ENCODE measurements at regions not wholly inside any gene's neighbourhood (a gene's known extent, or its start where the extent isn't known, plus 50 kb on each side); places are given as distances from the start of the nearest gene placed in this dataset.

DNA sequence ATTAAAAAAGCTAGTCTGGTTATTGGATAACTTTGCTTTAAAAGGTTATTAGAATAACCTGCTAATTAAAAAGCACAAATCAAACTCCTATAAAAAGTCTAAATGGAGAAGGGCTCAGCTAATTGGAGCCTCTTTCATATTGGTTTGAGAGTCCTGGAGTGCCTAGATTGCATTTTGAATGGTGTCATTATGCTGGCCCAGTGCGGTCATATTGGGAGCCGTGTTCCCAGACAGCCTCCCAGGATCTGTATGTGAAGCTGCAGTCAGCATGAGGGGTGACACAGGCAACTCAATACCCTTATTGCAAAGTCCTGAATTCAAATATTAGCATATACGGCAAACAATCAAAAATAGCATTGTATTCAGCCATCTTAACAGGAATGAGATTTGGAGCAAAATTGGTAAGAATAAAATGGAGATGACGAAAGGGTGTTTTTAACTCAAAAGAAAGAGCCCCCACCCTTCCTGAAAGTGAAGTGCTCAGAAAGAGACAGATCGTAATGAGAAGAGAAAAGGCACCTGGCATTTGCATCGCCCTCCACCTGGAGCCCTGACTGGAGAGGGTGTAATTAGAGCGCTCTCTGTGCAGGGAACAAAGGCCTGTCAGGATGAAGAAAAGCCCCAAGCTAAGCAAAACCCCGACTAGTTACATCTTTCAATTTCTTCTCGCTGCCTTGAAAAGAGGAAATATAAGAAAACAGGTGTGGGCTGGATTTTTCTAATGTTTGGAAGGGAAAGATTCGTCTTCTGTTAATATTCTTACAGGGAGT lies 621.0 kb upstream of the ADAMTS16 start:
- DNase-seq (ENCODE audit: low spot score) = no peak

DNA sequence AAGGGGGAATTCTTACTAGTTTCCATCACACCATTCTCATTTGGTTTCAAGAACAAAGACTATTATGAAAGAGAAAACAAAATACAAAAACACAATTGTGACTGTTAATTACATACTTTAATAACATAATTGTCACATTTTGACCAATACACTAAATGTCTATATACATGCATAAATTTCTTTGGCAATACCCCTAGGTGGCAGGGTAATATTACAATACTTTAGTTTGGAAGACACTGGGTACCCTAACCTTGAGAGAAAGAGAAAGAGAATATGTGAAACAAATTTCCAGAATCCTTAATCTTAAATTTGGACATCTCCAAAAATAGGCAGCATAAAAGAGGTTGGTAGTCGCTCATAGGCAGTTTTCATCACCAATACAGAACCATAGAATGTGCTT lies 619.6 kb upstream of the ADAMTS16 start:
- no peak for DNase-seq (ENCODE audit: low spot score)

- DNase-seq (ENCODE audit: low spot score) = no peak
Observed at GRCh38 chr5:4523038-4523437, 617.1 kb upstream of the ADAMTS16 start.

DNA sequence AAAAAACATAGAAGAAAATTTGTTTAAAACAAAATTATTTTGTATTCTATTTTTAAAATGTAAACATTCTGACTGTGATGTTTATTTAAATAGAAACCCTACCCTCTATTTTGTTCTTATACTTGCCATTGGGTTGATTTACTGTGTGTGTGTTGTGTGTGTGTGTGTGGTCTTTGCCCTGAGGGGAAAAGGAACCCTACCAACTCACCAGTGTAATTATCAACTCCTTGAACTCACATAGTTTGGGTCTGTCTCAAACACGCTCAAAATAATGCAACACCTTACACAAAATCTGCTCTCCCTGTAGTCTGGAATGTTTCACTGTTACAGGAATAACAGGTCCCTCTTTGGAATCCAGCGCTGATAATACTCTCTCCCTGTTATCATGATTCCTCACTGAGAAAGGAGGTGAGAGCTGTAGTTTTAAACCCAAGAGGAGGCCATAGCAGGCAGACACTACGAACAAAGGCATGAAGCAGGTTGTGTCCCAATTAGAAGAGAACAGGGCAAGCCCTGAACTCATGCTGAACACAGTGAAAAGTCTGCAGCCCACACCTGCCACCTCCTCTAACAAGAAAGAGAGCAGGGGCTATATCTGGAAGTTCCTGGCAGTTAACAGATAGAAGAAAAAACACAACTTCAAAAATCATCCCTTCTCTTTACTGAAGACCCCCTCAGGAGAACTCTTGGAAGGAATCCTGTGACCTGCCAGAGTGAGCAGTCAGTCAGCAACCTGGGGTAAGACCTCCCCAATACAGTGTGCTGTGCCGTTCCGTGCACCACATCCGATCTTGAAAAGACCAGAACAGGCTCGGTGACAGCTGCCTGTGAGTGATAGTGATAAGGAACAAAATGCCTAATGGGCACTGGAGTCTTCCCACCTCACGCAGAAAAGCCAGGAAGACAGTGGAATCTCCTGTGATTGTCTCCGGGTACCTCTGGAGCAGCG lies 608.1 kb upstream of the ADAMTS16 start:
- DNase-seq (ENCODE audit: low spot score) = no peak

- no peak for DNase-seq (ENCODE audit: low spot score)
Observed at GRCh38 chr5:4532705-4533080, 607.4 kb upstream of the ADAMTS16 start.

- no peak for DNase-seq (ENCODE audit: low spot score)
Observed at GRCh38 chr5:4533457-4534105, 606.5 kb upstream of the ADAMTS16 start.

DNA sequence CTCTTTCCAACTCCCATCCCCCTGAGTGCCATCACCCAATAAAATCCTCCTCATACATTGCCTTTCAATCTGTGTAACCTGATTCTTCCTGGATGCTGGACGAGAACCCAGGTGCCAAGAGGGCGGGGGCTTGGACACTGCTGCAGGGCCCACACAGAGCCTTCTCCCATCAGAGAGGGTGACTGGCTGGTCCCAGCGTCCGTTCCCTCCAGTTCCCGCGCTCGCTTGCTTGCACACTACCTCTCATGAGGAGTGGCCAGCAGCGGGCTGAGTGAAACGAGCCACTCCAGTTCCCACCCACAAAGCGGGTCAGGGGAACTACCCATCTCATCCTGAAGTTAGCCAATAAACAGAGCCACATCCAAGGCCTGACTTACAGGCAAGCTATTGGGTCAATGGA lies 602.6 kb upstream of the ADAMTS16 start:
- no peak for DNase-seq (ENCODE audit: low spot score)

DNA sequence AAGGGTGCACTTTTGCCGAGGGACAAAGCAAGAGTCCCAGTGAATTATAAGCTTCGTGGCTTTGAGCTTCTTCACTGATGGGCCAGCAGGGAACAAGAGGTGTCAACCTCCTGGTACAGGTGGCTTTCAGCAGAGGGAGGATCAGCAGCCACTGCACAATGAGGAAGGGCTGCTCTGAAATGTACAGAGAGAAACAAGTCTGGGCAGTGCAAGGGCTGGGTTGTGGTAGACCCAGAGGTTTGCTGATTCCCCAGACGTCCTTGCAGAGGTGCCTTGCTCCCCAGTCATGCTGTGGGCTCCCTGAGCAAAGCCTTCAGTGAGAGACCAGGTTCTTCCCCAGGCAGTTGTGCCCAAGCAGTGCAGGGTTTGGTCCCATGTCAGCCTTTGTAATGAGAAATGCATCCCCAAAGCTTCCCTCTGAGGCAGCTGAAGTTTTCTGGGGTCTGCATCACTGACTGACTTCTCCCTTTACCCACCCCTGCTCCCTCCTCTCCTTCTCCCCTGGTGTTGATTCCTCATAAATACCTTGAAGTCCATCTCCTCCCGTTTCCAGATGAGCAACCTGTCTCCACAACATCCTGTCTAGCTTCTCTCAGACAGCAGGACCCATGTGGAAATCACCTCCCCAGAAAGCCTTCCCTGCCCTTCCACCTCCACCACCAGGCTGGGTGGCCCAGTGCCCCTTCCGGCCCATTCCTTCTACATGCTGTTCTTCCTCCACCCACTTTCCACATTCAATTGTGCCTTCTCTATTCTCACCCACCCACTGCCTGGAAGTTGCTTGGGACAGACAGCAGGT lies 599.6 kb upstream of the ADAMTS16 start:
- DNase-seq (ENCODE audit: low spot score) = no peak

DNA sequence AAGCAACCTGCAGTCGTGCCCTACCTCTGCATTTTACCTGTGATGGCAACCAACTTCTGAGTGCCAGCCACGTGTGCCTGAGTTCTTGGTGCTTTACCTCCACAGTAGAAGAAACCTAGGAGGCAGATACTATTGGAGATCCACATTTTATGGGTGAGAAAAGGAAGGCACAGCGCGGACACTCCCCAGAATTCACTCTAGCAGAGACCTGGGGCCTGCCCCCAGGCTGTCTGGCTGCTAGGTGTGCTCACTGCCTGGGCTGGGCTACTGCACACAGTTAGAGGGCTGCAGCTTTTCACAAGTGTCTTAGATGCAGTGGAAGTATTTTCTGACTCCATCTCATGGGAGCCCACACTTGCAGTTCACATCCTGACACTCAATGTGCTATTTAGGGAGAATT lies 598.8 kb upstream of the ADAMTS16 start:
- no peak for DNase-seq (ENCODE audit: low spot score)

- no peak for DNase-seq (ENCODE audit: low spot score)
Observed at GRCh38 chr5:4542145-4542778, 597.9 kb upstream of the ADAMTS16 start.

- no peak for DNase-seq (ENCODE audit: low spot score)
Observed at GRCh38 chr5:4544049-4544670, 596.0 kb upstream of the ADAMTS16 start.

DNA sequence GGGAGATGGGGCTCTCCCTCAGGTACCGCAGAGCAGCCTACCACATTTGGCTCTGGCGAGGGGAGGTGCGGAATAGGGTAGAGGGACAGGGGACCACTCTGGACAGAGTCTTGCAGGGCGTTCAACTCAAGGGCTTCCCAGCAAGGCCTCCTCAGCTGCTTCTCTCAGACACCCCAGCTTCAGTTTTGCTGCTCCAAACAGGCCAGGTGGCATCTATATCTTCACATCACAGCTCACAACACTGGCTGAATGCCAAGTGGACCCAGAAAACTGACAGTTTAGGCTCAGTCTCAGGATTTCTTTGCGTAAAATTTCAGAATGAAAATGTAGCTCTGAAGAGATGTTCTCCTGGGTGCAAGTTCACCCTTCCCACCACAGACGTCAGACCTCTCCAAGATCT lies 592.6 kb upstream of the ADAMTS16 start:
- no peak for DNase-seq (ENCODE audit: low spot score)

GRCh38 chr5:4548341-4548740 lies 591.8 kb upstream of the ADAMTS16 start:
- no peak for DNase-seq (ENCODE audit: low spot score)

DNA sequence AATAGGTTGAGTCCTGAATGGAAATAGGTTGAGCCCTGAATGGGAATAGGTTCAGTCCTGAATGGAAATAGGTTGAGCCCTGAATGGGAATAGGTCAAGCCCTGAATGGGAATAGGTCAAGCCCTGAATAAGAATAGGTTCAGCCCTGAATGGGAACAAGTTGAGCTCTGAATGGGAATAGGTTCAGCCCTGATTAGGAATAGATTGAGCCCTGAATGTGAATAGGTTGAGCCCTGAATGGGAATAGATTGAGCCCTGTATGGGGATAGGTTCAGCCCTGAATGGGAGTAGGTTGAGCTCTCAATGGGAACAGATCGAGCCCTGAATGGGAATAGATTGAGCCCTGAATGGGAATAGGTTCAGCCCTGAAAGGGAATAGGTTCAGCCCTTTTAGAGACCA lies 590.8 kb upstream of the ADAMTS16 start:
- DNase-seq (ENCODE audit: low spot score) = no peak

DNA sequence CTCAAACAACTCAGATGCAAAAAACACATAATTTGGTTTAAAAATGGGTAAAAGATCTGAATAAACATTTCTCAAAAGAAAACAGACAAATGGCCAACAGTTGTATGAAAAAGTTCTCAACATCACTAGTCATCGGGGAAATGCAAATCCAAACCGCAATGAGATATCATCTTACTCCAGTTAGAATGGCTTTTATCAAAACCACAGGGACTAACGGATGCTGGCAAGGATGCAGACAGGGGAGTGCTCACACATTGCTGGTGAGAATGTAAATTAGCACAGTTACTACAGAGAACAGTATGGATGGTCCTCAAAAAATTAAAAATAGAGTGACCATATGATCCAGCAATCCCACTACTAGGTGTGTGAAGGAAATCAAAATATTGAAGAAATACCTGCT lies 589.1 kb upstream of the ADAMTS16 start:
- no peak for DNase-seq (ENCODE audit: low spot score)

DNA sequence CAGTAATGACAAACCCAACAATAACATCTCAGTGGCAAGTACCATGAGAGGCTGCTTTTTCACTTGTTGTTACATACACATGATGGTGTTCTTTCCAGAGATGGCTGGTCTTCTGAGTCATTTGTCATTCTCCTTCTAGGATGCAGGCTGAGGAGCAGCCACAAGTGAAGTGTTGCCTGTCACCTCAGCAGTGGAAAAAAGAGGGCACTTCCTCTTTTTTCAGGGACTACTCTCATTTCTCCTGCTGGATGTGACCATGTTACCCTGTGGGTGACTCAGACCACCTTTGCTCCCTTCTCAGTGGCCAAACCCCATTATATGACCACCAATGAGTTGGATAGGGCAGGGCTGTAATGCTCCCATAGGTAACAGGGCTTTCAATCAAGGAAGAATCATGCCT lies 587.0 kb upstream of the ADAMTS16 start:
- no peak for DNase-seq (ENCODE audit: low spot score)

- DNase-seq (ENCODE audit: low spot score) = no peak
Observed at GRCh38 chr5:4553978-4554377, 586.2 kb upstream of the ADAMTS16 start.

- DNase-seq (ENCODE audit: low spot score) = no peak
Observed at GRCh38 chr5:4555725-4556285, 584.3 kb upstream of the ADAMTS16 start.

DNA sequence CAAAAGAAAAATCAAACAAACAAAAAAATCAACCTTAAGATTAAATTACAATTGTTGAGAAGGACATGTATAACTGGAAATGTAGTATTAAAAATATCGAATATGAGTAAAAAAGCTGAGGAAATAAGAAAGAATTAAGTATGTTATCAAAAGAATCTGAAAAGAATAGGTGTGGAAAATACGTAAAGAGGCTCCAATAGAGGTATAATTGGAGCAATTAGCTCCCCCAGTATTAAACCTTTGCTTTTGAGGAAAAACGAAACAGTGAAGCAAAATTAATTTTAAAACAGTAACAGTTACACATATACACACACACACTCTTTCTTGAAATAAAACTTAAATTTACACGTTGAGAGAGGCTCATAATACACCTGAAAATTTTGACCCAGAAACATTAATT lies 578.7 kb upstream of the ADAMTS16 start:
- DNase-seq (ENCODE audit: low spot score) = no peak

DNA sequence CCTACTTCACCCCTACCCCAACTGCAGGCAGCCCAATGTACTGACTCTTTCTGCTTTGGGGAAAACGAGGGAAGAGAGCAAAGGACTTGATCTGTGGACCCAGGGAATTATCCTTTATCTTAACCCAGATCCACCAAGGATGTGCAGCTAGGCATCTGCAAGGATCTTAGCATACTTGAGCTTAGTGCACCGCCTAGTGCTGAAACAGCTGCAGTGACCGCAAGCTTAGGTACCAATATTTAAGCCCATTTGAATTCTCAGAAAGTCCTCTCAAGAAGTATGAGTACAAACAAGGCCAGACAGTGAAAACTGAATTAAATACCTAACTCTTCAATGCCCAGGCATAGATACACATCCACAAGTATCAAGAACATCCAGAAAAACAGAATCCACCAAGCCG lies 576.7 kb upstream of the ADAMTS16 start:
- DNase-seq (ENCODE audit: low spot score) = no peak

Measured in AG08395 (cell line).